Rectal smooth muscle tissue (tissue), 1 donor: ENCODE measurements at regions not wholly inside any gene's neighbourhood (a gene's known extent, or its start where the extent isn't known, plus 50 kb on each side); places are given as distances from the start of the nearest gene placed in this dataset.
"Not testable (repeated sequence)": the region's sequence is repeated elsewhere in the genome, so short reads cannot be mapped to it uniquely, and the experiment has no call there.

Experiments
- H3K27ac ChIP-seq: one replicate; pipeline ENCODE4 v1.7.0; 2013; ENCODE audit warnings: low read depth, low read length, inconsistent platforms
- H3K27me3 ChIP-seq: one replicate; pipeline ENCODE4 v1.7.0; 2013; ENCODE audit warnings: low read length; ENCODE audit not compliant: control insufficient read depth, insufficient read depth
- H3K36me3 ChIP-seq: one replicate; pipeline ENCODE4 v1.7.0; 2013; ENCODE audit warnings: low read length; ENCODE audit not compliant: control insufficient read depth, insufficient read depth
- H3K4me1 ChIP-seq: one replicate; pipeline ENCODE4 v1.7.0; 2013; ENCODE audit warnings: low read length; ENCODE audit not compliant: control insufficient read depth, insufficient read depth
- H3K4me3 ChIP-seq: one replicate; pipeline ENCODE4 v1.7.0; 2013; ENCODE audit warnings: low read length
- H3K9ac ChIP-seq: one replicate; pipeline ENCODE4 v1.7.0; 2013; ENCODE audit warnings: low read length

- Histone ChIP-seq H3K27ac (no peak overlapping the region), H3K9ac (no peak overlapping the region), H3K4me1 (no peaks in the 10 kb centered on the region), H3K36me3 (no peaks in the 10 kb centered on the region), H3K4me3 (no peak overlapping the region), H3K27me3 (no peaks in the 10 kb centered on the region)
These were observed 254.8 kb downstream of the VRK1 start for GRCh38 chr14:97052001-97052400.

DNA sequence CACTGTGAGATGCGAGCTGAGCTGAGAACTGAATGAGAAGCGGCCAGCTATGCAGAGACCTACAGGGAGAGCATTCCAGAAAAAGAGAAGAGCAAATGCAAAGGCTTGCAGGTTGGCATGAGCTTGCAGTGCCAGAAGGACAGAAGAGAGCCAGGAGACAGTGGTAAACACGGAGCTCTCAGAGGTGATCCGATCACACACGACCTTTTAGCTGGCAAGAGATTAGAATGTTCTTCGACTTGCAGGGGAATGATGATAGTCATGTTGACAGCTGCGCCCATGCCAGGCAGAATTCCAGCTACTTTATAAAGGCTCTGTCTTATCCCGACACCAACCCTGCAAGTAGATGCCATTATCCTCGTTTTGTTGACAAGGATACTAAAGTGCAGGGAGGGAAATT lies 256.8 kb downstream of the VRK1 start:
- Histone ChIP-seq H3K36me3 (no peaks in the 10 kb centered on the region), H3K27me3 (no peaks in the 10 kb centered on the region), H3K9ac (no peak overlapping the region), H3K4me3 (no peak overlapping the region), H3K27ac (no peak overlapping the region), H3K4me1 (no peaks in the 10 kb centered on the region)

GRCh38 chr14:97055355-97055754 lies 258.2 kb downstream of the VRK1 start:
- no peaks in the 10 kb centered on the region for H3K4me1 ChIP-seq
- no peak overlapping the region for H3K9ac ChIP-seq
- no peak overlapping the region for H3K4me3 ChIP-seq
- H3K27me3 ChIP-seq, result no peaks in the 10 kb centered on the region
- H3K36me3 ChIP-seq, result no peaks in the 10 kb centered on the region
- no peak overlapping the region for H3K27ac ChIP-seq

DNA sequence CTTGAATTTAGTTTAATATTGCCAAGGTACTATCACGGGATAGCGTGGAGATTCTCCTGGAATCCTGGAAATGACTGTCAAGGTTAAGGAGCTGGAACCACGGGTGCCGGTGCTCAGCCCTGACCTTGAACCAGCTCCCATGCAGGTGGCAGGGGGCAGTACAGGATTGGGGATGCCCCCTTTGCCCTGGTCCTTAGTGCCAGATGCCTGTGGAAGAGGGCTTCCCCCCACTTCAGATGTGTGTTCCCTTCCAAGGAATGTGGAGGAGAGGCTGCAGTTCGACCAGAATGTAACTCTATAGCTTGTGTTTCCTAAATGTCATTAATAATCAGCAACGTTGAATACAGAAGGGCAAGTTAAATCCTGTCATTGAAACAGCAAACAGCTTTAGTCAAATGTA lies 258.9 kb downstream of the VRK1 start:
- Histone ChIP-seq H3K4me3 (no peak overlapping the region), H3K4me1 (no peaks in the 10 kb centered on the region), H3K27ac (no peak overlapping the region), H3K27me3 (no peaks in the 10 kb centered on the region), H3K36me3 (no peaks in the 10 kb centered on the region), H3K9ac (no peak overlapping the region)

DNA sequence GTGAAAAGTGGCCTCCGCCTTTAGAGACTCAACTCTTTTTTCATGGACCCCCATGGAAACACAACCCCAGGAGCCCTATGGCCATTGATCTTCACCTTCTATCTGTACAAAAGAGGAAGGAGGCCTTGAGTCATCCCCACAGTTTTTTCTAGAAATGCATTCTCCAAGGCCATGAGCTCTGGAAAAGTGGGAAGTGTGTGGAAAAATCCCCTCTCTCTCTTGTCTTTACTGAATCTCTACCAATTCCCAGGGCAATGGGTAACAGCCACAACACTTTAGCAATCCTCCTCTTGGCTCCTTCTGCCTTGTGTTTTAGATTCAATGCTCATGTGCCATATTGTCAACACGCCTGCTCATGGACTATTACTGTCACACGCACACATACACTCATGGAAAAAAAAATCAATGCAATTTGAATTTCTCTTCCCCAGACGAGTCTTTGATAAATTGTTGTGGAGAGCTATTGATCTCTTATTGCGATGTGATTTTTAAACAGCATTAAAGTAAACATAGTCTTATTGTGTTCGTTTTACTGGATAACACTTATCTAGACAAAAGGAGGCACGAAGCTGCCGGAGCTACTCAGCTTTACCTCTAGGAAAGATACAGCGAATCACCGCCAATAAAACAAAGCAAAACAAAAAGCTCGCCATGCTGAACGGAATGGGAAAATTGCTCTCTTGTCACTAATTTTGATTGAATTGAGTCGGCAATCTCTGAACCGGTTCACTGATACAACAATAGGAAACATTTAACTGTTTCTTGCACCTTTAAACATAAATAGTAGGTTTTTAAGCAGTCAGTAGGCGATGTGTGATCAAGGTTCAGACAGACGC lies 260.3 kb downstream of the VRK1 start:
- Histone ChIP-seq H3K36me3 (no peaks in the 10 kb centered on the region), H3K4me3 (no peak overlapping the region), H3K27ac (no peak overlapping the region), H3K4me1 (no peaks in the 10 kb centered on the region), H3K9ac (no peak overlapping the region), H3K27me3 (no peaks in the 10 kb centered on the region)

- H3K4me3 ChIP-seq, result no peak overlapping the region
- H3K9ac ChIP-seq, result no peak overlapping the region
- H3K36me3 ChIP-seq, result no peaks in the 10 kb centered on the region
These were observed 260.9 kb downstream of the VRK1 start for GRCh38 chr14:97058074-97058467.

GRCh38 chr14:97058589-97058988 lies 261.4 kb downstream of the VRK1 start:
- H3K27ac ChIP-seq, result no peak overlapping the region
- H3K4me1 ChIP-seq, result no peaks in the 10 kb centered on the region
- no peaks in the 10 kb centered on the region for H3K27me3 ChIP-seq
- no peaks in the 10 kb centered on the region for H3K36me3 ChIP-seq
- no peak overlapping the region for H3K9ac ChIP-seq
- no peak overlapping the region for H3K4me3 ChIP-seq

More at GRCh38 chr14:97058074-97058467, 260.9 kb downstream of the VRK1 start:
- H3K27me3 ChIP-seq, result no peaks in the 10 kb centered on the region
- H3K4me1 ChIP-seq, result no peaks in the 10 kb centered on the region
- no peak overlapping the region for H3K27ac ChIP-seq

GRCh38 chr14:97061198-97061597 lies 264.0 kb downstream of the VRK1 start:
- Histone ChIP-seq H3K27me3 (no peaks in the 10 kb centered on the region), H3K4me1 (no peaks in the 10 kb centered on the region), H3K27ac (no peak overlapping the region), H3K36me3 (no peaks in the 10 kb centered on the region), H3K9ac (no peak overlapping the region), H3K4me3 (no peak overlapping the region)

DNA sequence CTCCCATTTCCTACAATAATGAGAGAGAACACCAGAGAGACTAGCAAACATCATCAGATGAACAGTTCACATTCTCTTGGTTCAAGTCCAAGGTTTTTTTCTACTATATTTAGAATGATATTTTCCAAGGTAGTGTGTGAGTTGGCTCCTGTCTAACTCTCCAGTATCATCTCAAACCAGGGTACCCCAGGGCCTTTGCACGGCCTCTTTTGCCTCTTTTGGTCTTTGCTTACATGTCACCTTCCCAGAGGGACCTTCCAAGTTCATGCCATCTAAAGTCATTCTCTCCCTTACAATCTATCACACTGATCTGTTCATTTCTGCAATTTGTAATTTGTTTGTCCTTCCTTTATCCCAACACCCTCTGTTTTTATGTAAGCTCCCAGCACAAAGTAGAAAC lies 264.5 kb downstream of the VRK1 start:
- Histone ChIP-seq H3K4me3 (no peak overlapping the region), H3K4me1 (no peaks in the 10 kb centered on the region), H3K36me3 (no peaks in the 10 kb centered on the region), H3K9ac (no peak overlapping the region), H3K27ac (no peak overlapping the region), H3K27me3 (no peaks in the 10 kb centered on the region)

GRCh38 chr14:97065305-97066067 lies 268.3 kb downstream of the VRK1 start:
- no peaks in the 10 kb centered on the region for H3K4me1 ChIP-seq
- H3K36me3 ChIP-seq, result no peaks in the 10 kb centered on the region
- H3K9ac ChIP-seq, result no peak overlapping the region
- no peak overlapping the region for H3K27ac ChIP-seq
- no peak overlapping the region for H3K4me3 ChIP-seq
- H3K27me3 ChIP-seq, result no peaks in the 10 kb centered on the region

DNA sequence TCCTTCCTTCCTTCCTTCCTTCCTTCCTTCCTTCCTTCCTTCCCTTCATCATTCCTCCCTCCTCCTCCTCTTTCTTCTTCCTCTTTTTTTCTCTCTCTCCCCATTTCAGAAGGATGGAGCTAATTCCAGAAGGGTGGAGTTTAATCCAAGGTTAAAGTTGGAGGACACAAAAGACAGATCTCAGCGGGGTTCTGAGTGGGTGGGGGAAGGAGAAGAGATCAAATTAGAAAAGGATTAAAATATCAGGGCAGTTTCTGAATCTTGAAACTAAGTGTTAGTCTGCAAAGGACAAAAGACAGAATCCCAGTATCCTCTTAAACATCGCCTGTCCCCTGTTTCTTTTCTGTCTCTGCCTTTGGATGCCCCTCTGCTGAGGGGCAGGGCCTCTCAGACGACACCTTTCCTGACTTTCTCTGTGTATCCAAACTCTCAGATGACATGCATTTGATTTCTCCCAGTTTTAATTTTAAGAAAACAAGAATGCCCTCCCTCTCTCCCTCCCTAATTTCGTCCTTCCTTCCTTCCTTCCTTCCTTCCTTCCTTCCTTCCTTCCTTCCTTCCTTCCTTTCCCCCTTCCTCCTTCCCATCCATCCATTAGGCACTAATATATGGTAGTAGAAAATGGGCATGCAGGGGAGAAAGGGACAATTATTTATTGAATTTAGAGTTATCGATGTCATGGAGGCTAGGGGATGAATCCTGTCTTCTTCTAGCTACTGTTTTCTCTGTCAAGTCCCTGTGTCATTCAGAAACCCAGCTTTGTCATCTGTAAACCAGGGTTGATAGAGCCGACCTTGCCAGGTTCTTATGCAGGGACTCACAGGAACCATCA lies 269.1 kb downstream of the VRK1 start:
- Histone ChIP-seq H3K4me1 (no peaks in the 10 kb centered on the region), H3K27me3 (no peaks in the 10 kb centered on the region), H3K27ac (no peak overlapping the region), H3K4me3 (no peak overlapping the region), H3K9ac (no peak overlapping the region), H3K36me3 (no peaks in the 10 kb centered on the region)

DNA sequence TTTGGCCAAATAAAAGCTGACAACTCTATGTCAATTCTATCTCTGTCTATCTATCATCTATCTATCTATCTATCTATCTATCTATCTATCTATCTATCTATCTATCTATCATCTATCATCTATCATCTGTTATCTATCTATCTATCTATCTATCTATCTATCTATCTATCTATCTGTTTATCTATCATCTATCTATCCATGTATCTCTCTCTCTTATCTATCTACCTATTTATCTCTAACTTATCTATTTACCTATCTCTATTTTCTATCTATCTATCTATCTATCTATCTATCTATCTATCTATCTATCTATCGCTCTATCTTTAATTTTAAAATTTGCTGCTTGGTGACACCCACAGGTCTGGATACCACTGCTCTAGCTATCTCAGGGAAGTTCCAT lies 271.1 kb downstream of the VRK1 start:
- H3K4me3 ChIP-seq, H3K36me3 ChIP-seq, H3K27me3 ChIP-seq, H3K4me1 ChIP-seq, H3K9ac ChIP-seq, H3K27ac ChIP-seq: not testable (repeated sequence)
